H1 (cell line): ENCODE measurements at regions not wholly inside any gene's neighbourhood (a gene's known extent, or its start where the extent isn't known, plus 50 kb on each side); places are given as distances from the start of the nearest gene placed in this dataset.

Source experiments
- CTCF ChIA-PET: fragments of 300-600 bp; sonication (Branson Sonifier 250); formaldehyde crosslinking; loops from one replicate; lab custom pipeline; 2021; ENCODE audit not compliant: partially characterized antibody; lab: Charles Lee
- POLR2A ChIA-PET: fragments of 300-600 bp; sonication (Branson Sonifier 250); formaldehyde crosslinking; loops from one replicate; lab custom pipeline; 2021; ENCODE audit warnings: inconsistent platforms; ENCODE audit not compliant: partially characterized antibody; lab: Charles Lee
- DNase-seq, 2 experiments: peaks; one replicate each; pipeline versions ENCODE4 v3.0.0 to v3.0.0-alpha.2; 2010 to 2022; ENCODE audit warnings: low spot score in 2 of 2, low read depth in 1 of 2, mixed read lengths in 1 of 2
- FAIRE-seq: peaks from 2 replicates; lab custom pipeline; 2011; peaks lifted over from hg19 to GRCh38; lab: Jason Lieb, UNC
- H2AFZ ChIP-seq: 2 replicates; pipeline ENCODE4 v1.8.1; 2012; ENCODE audit warnings: low read length, inconsistent platforms
- H2AK5ac ChIP-seq: 2 replicates; pipeline ENCODE4 v1.6.1; 2013; ENCODE audit warnings: low read depth, low read length
- H2BK120ac ChIP-seq: replicated peaks from 2 replicates; pipeline ENCODE3; 2013; ENCODE audit warnings: low read depth, low read length, inconsistent platforms
- H2BK12ac ChIP-seq: 2 replicates; pipeline ENCODE4 v1.6.1; 2013; ENCODE audit warnings: low read depth, low read length
- H2BK15ac ChIP-seq: 2 replicates; pipeline ENCODE4 v1.6.1; 2013; ENCODE audit warnings: low read length
- H2BK20ac ChIP-seq: 2 replicates; pipeline ENCODE4 v1.6.1; 2013; ENCODE audit warnings: low read length
- H2BK5ac ChIP-seq: 2 replicates; pipeline ENCODE4 v1.6.1; 2013; ENCODE audit warnings: low read depth, low read length
- H3K14ac ChIP-seq: 2 replicates; pipeline ENCODE4 v1.6.1; 2013; ENCODE audit warnings: inconsistent platforms; ENCODE audit not compliant: insufficient read length
- H3K18ac ChIP-seq: 2 replicates; pipeline ENCODE4 v1.6.1; 2013; ENCODE audit warnings: low read length; ENCODE audit errors: extremely low read depth
- H3K23ac ChIP-seq: 2 replicates; pipeline ENCODE4 v1.6.1; 2013; ENCODE audit warnings: inconsistent platforms; ENCODE audit not compliant: insufficient read length
- H3K23me2 ChIP-seq: 2 replicates; pipeline ENCODE4 v1.6.1; 2013; ENCODE audit warnings: low read depth, low read length
- H3K27ac ChIP-seq: 2 replicates; pipeline ENCODE4 v1.6.1; 2011; ENCODE audit warnings: low read depth, low read length, inconsistent platforms
- H3K27me3 ChIP-seq, 4 experiments: replicated peaks in 1 of 4; 1 replicate in 1 of 4; 2 replicates in 3 of 4; pipeline versions ENCODE4 v1.6.1 to v1.8.1; 2011 to 2013; ENCODE audit warnings: low read length in 3 of 4, mild to moderate bottlenecking in 3 of 4, inconsistent platforms in 2 of 4, mixed read lengths in 2 of 4, moderate library complexity in 1 of 4; ENCODE audit not compliant: control insufficient read depth in 3 of 4, insufficient read depth in 3 of 4; ENCODE audit errors: extremely low read depth in 1 of 4
- H3K36me3 ChIP-seq, 4 experiments: 2 replicates each; pipeline versions ENCODE4 v1.6.1 to v1.8.1; 2011 to 2013; ENCODE audit warnings: mild to moderate bottlenecking in 4 of 4, low read length in 3 of 4, moderate library complexity in 2 of 4, control low read depth in 1 of 4, inconsistent platforms in 1 of 4; ENCODE audit not compliant: insufficient read depth in 4 of 4, control insufficient read depth in 2 of 4
- H3K4ac ChIP-seq: replicated peaks from 2 replicates; pipeline ENCODE3; 2013; ENCODE audit warnings: low read length, low read depth, mixed read lengths, inconsistent platforms; ENCODE audit not compliant: insufficient read length
- H3K4me1 ChIP-seq, 4 experiments: replicated peaks in 1 of 4; 1 replicate in 1 of 4; 2 replicates in 3 of 4; pipeline versions ENCODE4 v1.6.1 to v1.8.1; 2011 to 2013; ENCODE audit warnings: low read length in 3 of 4, inconsistent platforms in 2 of 4, mixed read lengths in 1 of 4; ENCODE audit not compliant: insufficient read depth in 4 of 4, control insufficient read depth in 3 of 4
- H3K4me2 ChIP-seq, 2 experiments: 2 replicates each; pipeline versions ENCODE4 v1.6.1 to v1.8.1; 2011 to 2013; ENCODE audit warnings: low read depth in 2 of 2, low read length in 2 of 2, control low read depth in 1 of 2, inconsistent platforms in 1 of 2, mild to moderate bottlenecking in 1 of 2; ENCODE audit not compliant: insufficient read depth in 1 of 2
- H3K4me3 ChIP-seq, 4 experiments: fragments of 200-600, 300-600 bp in 1 of 4; sonication (generic), shearing (Covaris generic), sonication (Bioruptor Twin) in 1 of 4; 2 replicates each; pipeline versions ENCODE4 v1.5.1 to v1.8.1; 2011 to 2016; ENCODE audit warnings: low read length in 4 of 4, low read depth in 3 of 4, control low read depth in 2 of 4, inconsistent platforms in 2 of 4, mild to moderate bottlenecking in 2 of 4, mixed read lengths in 1 of 4, moderate library complexity in 1 of 4; ENCODE audit not compliant: insufficient read depth in 2 of 4; ENCODE audit errors: extremely low read depth in 1 of 4
- H3K56ac ChIP-seq: replicated peaks from 2 replicates; pipeline ENCODE3; 2013; ENCODE audit warnings: low read depth, mild to moderate bottlenecking, mixed read lengths, low read length, inconsistent platforms; ENCODE audit not compliant: insufficient read length
- H3K79me1 ChIP-seq: 2 replicates; pipeline ENCODE4 v1.6.1; 2013; ENCODE audit warnings: low read depth, low read length, control low read depth
- H3K79me2 ChIP-seq, 2 experiments: 2 replicates each; pipeline versions ENCODE4 v1.6.1 to v1.8.1; 2012 to 2013; ENCODE audit warnings: low read length in 2 of 2, mild to moderate bottlenecking in 2 of 2, inconsistent platforms in 1 of 2; ENCODE audit not compliant: insufficient read depth in 2 of 2, control insufficient read depth in 1 of 2
- H3K9ac ChIP-seq, 4 experiments: replicated peaks in 1 of 4; 1 replicate in 1 of 4; 2 replicates in 3 of 4; pipeline versions ENCODE4 v1.6.1 to v1.8.1; 2011 to 2013; ENCODE audit warnings: low read depth in 3 of 4, low read length in 3 of 4, control low read depth in 2 of 4, mild to moderate bottlenecking in 2 of 4, moderate library complexity in 2 of 4, inconsistent platforms in 1 of 4; ENCODE audit errors: extremely low read depth in 1 of 4
- H3K9me3 ChIP-seq, 2 experiments: 2 replicates each; pipeline versions ENCODE4 v1.6.1 to v1.8.1; 2012 to 2013; ENCODE audit warnings: mild to moderate bottlenecking in 2 of 2, moderate library complexity in 2 of 2, control low read depth in 1 of 2, inconsistent platforms in 1 of 2, low read depth in 1 of 2, low read length in 1 of 2, mixed read lengths in 1 of 2; ENCODE audit not compliant: insufficient read depth in 2 of 2
- H4K20me1 ChIP-seq, 2 experiments: replicated peaks in 1 of 2; 2 replicates each; pipeline versions ENCODE3 to v1.8.1; 2011 to 2013; ENCODE audit warnings: inconsistent platforms in 2 of 2, low read length in 2 of 2, mild to moderate bottlenecking in 1 of 2; ENCODE audit not compliant: insufficient read depth in 2 of 2, control insufficient read depth in 1 of 2
- H4K5ac ChIP-seq: 2 replicates; pipeline ENCODE4 v1.6.1; 2013; ENCODE audit warnings: low read length, low read depth, mixed read lengths, inconsistent platforms; ENCODE audit not compliant: insufficient read length
- H4K8ac ChIP-seq: 2 replicates; pipeline ENCODE4 v1.8.0; 2013; ENCODE audit warnings: mild to moderate bottlenecking, moderate library complexity, low read length, inconsistent platforms; ENCODE audit not compliant: insufficient read depth; ENCODE audit errors: extremely low read depth
- H4K91ac ChIP-seq: replicated peaks from 2 replicates; pipeline ENCODE3; 2013; ENCODE audit warnings: low read length, mixed read lengths, inconsistent platforms; ENCODE audit not compliant: insufficient read length
- HDAC6 ChIP-seq: IDR thresholded peaks from one replicate; pipeline ENCODE4 v1.7.1; 2012; ENCODE audit warnings: low read depth, mild to moderate bottlenecking, inconsistent platforms, low read length, moderate library complexity
- SUZ12 ChIP-seq: fragments of 200-600 bp; sonication (generic); IDR thresholded peaks from 2 replicates; pipeline ENCODE4 v1.6.1; 2012; ENCODE audit warnings: mild to moderate bottlenecking, inconsistent platforms, low read length, moderate library complexity, mixed read lengths
- whole genome bisulfite sequencing, 2 experiments: shearing (Covaris generic) in 1 of 2; methylation state at CpG; one replicate each; pipeline versions ENCODE4 v1.1.6 to v1.1.7; 2013 to 2015; ENCODE audit warnings: low lambda C conversion rate in 2 of 2, mixed read lengths in 2 of 2, inconsistent platforms in 1 of 2, low coverage in 1 of 2, missing lambda C conversion rate in 1 of 2; ENCODE audit not compliant: insufficient replicate concordance in 2 of 2, insufficient coverage in 1 of 2, insufficient read length in 1 of 2; ENCODE audit errors: extremely low coverage in 1 of 2, missing lambda C conversion rate in 1 of 2; 5-methylcytosine and 5-hydroxymethylcytosine counted together

- CTCF ChIA-PET, result no interaction called here
These were observed 418.4 kb downstream of the GASK1B start for GRCh38 chr4:157754410-157754809.

More at GRCh38 chr4:157754410-157754809, 418.4 kb downstream of the GASK1B start:
- H3K9me3 ChIP-seq, result 0 out of 4 replicates have a peak, but pooled peaks cover 0 to 2% of the 10 kb centered on the region in 2 experiments
- FAIRE-seq (no peak), DNase-seq (no peak)
- H3K18ac ChIP-seq, result no peak overlapping the region
- H3K36me3 ChIP-seq, result no peaks in the 10 kb centered on the region
- H3K79me1 ChIP-seq, result no peaks in the 10 kb centered on the region
- no peak overlapping the region for H2AK5ac ChIP-seq
- TF ChIP-seq SUZ12 (no peak), HDAC6 (no peak)
- H4K8ac ChIP-seq, result no peak overlapping the region
- no peak overlapping the region for H3K56ac ChIP-seq
- H3K14ac ChIP-seq, result no peak overlapping the region
- no peak overlapping the region for H2BK120ac ChIP-seq
- no peak overlapping the region for H3K27ac ChIP-seq
- H3K4me3 ChIP-seq, result no peak overlapping the region
- no peaks in the 10 kb centered on the region for H3K27me3 ChIP-seq
- H3K79me2 ChIP-seq, result no peaks in the 10 kb centered on the region
- no peak overlapping the region for H3K4ac ChIP-seq
- H3K4me1 ChIP-seq, result no peaks in the 10 kb centered on the region
- H2AFZ ChIP-seq, result no peak overlapping the region
- H3K23ac ChIP-seq, result no peak overlapping the region
- H2BK20ac ChIP-seq, result no peak overlapping the region
- no peak overlapping the region for H4K91ac ChIP-seq
- no peak overlapping the region for H2BK5ac ChIP-seq
- H3K9ac ChIP-seq, result no peak overlapping the region
- H3K23me2 ChIP-seq, result no peaks in the 10 kb centered on the region
- no peak overlapping the region for H2BK15ac ChIP-seq
- H2BK12ac ChIP-seq, result no peak overlapping the region
- POLR2A ChIA-PET, result no interaction called here
- no peaks in the 10 kb centered on the region for H4K20me1 ChIP-seq
- 88% methylated on average over 2 of the region's 2 CpGs; no CpG with 5 or more reads in 1 of the 2 experiments for WGBS, 2 experiments
- no peak overlapping the region for H3K4me2 ChIP-seq
- no peak overlapping the region for H4K5ac ChIP-seq
